GM21381 (cell line): ENCODE measurements at regions not wholly inside any gene's neighbourhood (a gene's known extent, or its start where the extent isn't known, plus 50 kb on each side); places are given as distances from the start of the nearest gene placed in this dataset.

Experiments
- ATAC-seq: cut with Tn5 transposase; IDR thresholded peaks from one replicate; pipeline ENCODE4 v1.9.1; 2021; ENCODE audit warnings: mild to moderate bottlenecking, moderate library complexity; ENCODE audit not compliant: unreplicated experiment

GRCh38 chr6:51513891-51514747, 573.3 kb downstream of the PKHD1 start:
- no peak for ATAC-seq

- ATAC-seq: no peak
Measured at GRCh38 chr6:51514748-51515402, 572.5 kb downstream of the PKHD1 start.

GRCh38 chr6:51526049-51526448, 561.4 kb downstream of the PKHD1 start:
- no peak for ATAC-seq

- ATAC-seq: no peak
Measured at GRCh38 chr6:51526922-51527321, 560.5 kb downstream of the PKHD1 start.

GRCh38 chr6:51528556-51528955, 558.9 kb downstream of the PKHD1 start:
- no peak for ATAC-seq

GRCh38 chr6:51529240-51529639, 558.2 kb downstream of the PKHD1 start:
- ATAC-seq: no peak

GRCh38 chr6:51531623-51532022, 555.8 kb downstream of the PKHD1 start:
- no peak for ATAC-seq

- no peak for ATAC-seq
Measured at GRCh38 chr6:51533962-51534361, 553.5 kb downstream of the PKHD1 start.

GRCh38 chr6:51535327-51535726, 552.1 kb downstream of the PKHD1 start:
- ATAC-seq: no peak

- ATAC-seq: no peak
Measured at GRCh38 chr6:51536728-51537127, 550.7 kb downstream of the PKHD1 start.

- no peak for ATAC-seq
Measured at GRCh38 chr6:51541847-51542246, 545.6 kb downstream of the PKHD1 start.

- ATAC-seq: no peak
Measured at GRCh38 chr6:51542475-51542874, 544.9 kb downstream of the PKHD1 start.

GRCh38 chr6:51550243-51550642, 537.2 kb downstream of the PKHD1 start:
- ATAC-seq: no peak

- no peak for ATAC-seq
Measured at GRCh38 chr6:51552435-51552834, 535.0 kb downstream of the PKHD1 start.

GRCh38 chr6:51553246-51554015, 534.0 kb downstream of the PKHD1 start:
- ATAC-seq: no peak

GRCh38 chr6:51554029-51554428, 533.4 kb downstream of the PKHD1 start:
- no peak for ATAC-seq

GRCh38 chr6:51559059-51559458, 528.4 kb downstream of the PKHD1 start:
- ATAC-seq: no peak

GRCh38 chr6:51562198-51562597, 525.2 kb downstream of the PKHD1 start:
- peak; percentile 90 for ATAC-seq
